T-helper 1 cell treated with Interleukin-12 subunit alpha and Interleukin-12 subunit beta and Interleukin-4 antibody, amounts not matched to agents 30 μg/mL and 1 μg/mL, for 36 hours (primary cell): ENCODE measurements at regions not wholly inside any gene's neighbourhood (a gene's known extent, or its start where the extent isn't known, plus 50 kb on each side); places are given as distances from the start of the nearest gene placed in this dataset.

Experiments
- H3K27ac Mint-ChIP-seq: one replicate; pipeline ENCODE4 v1.8.0; 2021; ENCODE audit warnings: mild to moderate bottlenecking, mixed read lengths
- H3K27me3 Mint-ChIP-seq: one replicate; pipeline ENCODE4 v1.8.0; 2021; ENCODE audit warnings: low read depth, mixed read lengths
- H3K36me3 Mint-ChIP-seq: one replicate; pipeline ENCODE4 v1.8.0; 2021; ENCODE audit warnings: low read depth, mixed read lengths
- H3K4me1 Mint-ChIP-seq: one replicate; pipeline ENCODE4 v1.8.0; 2021; ENCODE audit warnings: low read depth, mixed read lengths
- H3K4me3 Mint-ChIP-seq: one replicate; pipeline ENCODE4 v1.8.0; 2021; ENCODE audit warnings: mild to moderate bottlenecking, moderate library complexity, mixed read lengths
- H3K9me3 Mint-ChIP-seq: one replicate; pipeline ENCODE4 v1.8.0; 2021; ENCODE audit warnings: mixed read lengths

DNA sequence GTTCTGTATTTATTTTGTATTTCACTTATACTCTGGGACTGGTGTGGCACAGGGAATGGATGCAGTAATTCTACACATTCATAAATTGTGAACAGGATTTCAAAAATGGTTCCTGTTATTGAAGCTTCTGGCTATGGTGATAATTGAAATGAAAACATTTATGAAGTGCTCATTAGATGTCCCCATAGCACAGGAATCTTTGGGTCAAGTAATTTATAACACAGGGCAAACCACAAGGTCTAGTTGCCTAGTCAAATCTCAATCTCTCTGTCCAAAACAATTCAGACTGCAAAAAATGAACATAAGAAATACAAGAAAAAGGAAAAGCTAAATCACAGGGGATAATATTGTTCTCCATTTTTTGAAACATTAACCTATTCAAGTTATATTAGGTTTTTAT is 117.5 kb upstream of the PTPRG start:
- Mint-ChIP-seq H3K4me3 (no peak overlapping the region), H3K9me3 (no peaks in the 10 kb centered on the region)

GRCh38 chr3:61444782-61445181 is 116.6 kb upstream of the PTPRG start:
- Mint-ChIP-seq H3K27ac (no peak overlapping the region), H3K4me1 (peaks cover 1% of the 10 kb centered on the region), H3K36me3 (no peaks in the 10 kb centered on the region), H3K9me3 (no peaks in the 10 kb centered on the region), H3K27me3 (peaks cover 5% of the 10 kb centered on the region), H3K4me3 (no peak overlapping the region)

More for the DNA sequence above, 117.5 kb upstream of the PTPRG start:
- H3K27me3 Mint-ChIP-seq = peaks cover 5% of the 10 kb centered on the region
- no peaks in the 10 kb centered on the region for H3K36me3 Mint-ChIP-seq
- H3K4me1 Mint-ChIP-seq = peaks cover 1% of the 10 kb centered on the region
- H3K27ac Mint-ChIP-seq = no peak overlapping the region

DNA sequence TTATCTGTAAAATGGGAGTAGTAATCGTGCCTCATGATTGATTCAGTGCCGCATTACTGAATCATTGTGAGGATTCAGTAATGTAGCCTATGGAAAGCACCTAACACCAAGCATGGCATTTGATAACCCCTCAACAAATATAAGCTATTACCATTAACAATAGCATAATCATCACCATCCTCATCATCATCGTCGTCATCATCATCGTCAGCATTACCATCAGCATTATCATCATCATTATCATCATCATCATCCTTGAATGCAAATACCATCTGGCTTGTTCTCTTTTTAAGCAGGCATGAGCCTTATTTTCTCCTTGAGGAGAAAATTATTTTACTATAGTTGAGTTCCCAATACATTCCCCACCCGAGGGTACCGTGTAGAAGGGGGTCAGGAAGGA is 115.4 kb upstream of the PTPRG start:
- peaks cover 1% of the 10 kb centered on the region for H3K4me1 Mint-ChIP-seq
- no peaks in the 10 kb centered on the region for H3K36me3 Mint-ChIP-seq
- H3K27me3 Mint-ChIP-seq = peaks cover 7% of the 10 kb centered on the region

DNA sequence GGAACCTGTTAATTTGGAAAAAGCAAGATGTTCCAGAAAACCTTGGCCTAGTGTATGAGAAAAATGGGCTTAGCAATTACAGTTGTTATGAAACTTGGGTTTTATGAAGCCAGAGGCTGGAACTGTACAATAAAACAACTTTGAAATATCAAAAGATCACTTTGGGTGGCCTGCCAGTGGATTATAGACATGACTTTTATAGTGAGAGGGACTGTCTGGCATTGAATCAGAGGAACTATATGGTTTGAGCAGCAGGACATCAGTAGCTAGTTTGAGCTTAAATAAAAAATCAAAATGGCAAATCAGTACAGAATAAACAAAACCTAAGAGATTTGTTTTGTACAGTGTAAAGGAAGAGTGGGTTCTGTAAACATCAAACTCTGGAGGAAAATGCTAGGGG is 115.0 kb upstream of the PTPRG start:
- no peaks in the 10 kb centered on the region for H3K9me3 Mint-ChIP-seq
- H3K4me1 Mint-ChIP-seq = peaks cover 1% of the 10 kb centered on the region
- no peak overlapping the region for H3K4me3 Mint-ChIP-seq
- peaks cover 10% of the 10 kb centered on the region for H3K27me3 Mint-ChIP-seq
- H3K36me3 Mint-ChIP-seq = no peaks in the 10 kb centered on the region
- H3K27ac Mint-ChIP-seq = no peak overlapping the region

More for the DNA sequence above, 115.4 kb upstream of the PTPRG start:
- Mint-ChIP-seq H3K4me3 (no peak overlapping the region), H3K9me3 (no peaks in the 10 kb centered on the region), H3K27ac (no peak overlapping the region)

GRCh38 chr3:61448378-61448777 is 113.0 kb upstream of the PTPRG start:
- Mint-ChIP-seq H3K36me3 (no peaks in the 10 kb centered on the region), H3K4me1 (no peaks in the 10 kb centered on the region), H3K9me3 (no peaks in the 10 kb centered on the region), H3K4me3 (no peak overlapping the region), H3K27me3 (peaks cover 10% of the 10 kb centered on the region), H3K27ac (no peak overlapping the region)

- peaks cover 10% of the 10 kb centered on the region for H3K27me3 Mint-ChIP-seq
- no peaks in the 10 kb centered on the region for H3K36me3 Mint-ChIP-seq
- no peak overlapping the region for H3K27ac Mint-ChIP-seq
- no peaks in the 10 kb centered on the region for H3K9me3 Mint-ChIP-seq
- H3K4me1 Mint-ChIP-seq = no peaks in the 10 kb centered on the region
- H3K4me3 Mint-ChIP-seq = no peak overlapping the region
These were observed 111.9 kb upstream of the PTPRG start for GRCh38 chr3:61449327-61450040.

- H3K4me1 Mint-ChIP-seq = no peaks in the 10 kb centered on the region
- H3K9me3 Mint-ChIP-seq = no peaks in the 10 kb centered on the region
- no peak overlapping the region for H3K4me3 Mint-ChIP-seq
- peaks cover 8% of the 10 kb centered on the region for H3K27me3 Mint-ChIP-seq
- H3K27ac Mint-ChIP-seq = no peak overlapping the region
- H3K36me3 Mint-ChIP-seq = no peaks in the 10 kb centered on the region
These were observed 110.5 kb upstream of the PTPRG start for GRCh38 chr3:61450866-61451265.

DNA sequence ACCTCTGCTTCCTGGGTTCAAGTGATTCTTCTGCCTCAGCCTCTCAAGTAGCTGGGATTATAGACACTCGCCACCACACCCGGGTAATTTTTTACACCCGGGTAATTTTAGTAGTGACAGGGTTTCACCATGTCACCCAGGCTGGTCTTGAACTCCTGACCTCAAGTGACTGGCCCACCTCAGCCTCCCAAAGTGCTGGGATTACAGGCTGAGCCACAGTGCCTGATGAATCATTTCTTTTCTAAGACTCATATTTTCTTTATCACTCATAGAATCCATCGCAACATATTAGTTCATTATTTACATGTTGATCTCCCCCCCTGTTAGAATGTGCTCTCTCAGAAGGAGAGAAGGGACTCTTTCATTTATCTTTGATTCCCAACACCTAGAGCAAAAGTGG is 109.5 kb upstream of the PTPRG start:
- no peaks in the 10 kb centered on the region for H3K4me1 Mint-ChIP-seq
- H3K27ac Mint-ChIP-seq = no peak overlapping the region
- H3K36me3 Mint-ChIP-seq = no peaks in the 10 kb centered on the region
- H3K27me3 Mint-ChIP-seq = peaks cover 5% of the 10 kb centered on the region
- no peaks in the 10 kb centered on the region for H3K9me3 Mint-ChIP-seq
- no peak overlapping the region for H3K4me3 Mint-ChIP-seq

- Mint-ChIP-seq H3K27ac (no peak overlapping the region), H3K4me3 (no peak overlapping the region), H3K27me3 (peaks cover 5% of the 10 kb centered on the region), H3K9me3 (no peaks in the 10 kb centered on the region), H3K4me1 (no peaks in the 10 kb centered on the region), H3K36me3 (no peaks in the 10 kb centered on the region)
These were observed 108.8 kb upstream of the PTPRG start for GRCh38 chr3:61452535-61453090.

GRCh38 chr3:61454006-61454585 is 107.3 kb upstream of the PTPRG start:
- Mint-ChIP-seq H3K4me1 (no peaks in the 10 kb centered on the region), H3K9me3 (no peaks in the 10 kb centered on the region), H3K27ac (no peak overlapping the region), H3K36me3 (no peaks in the 10 kb centered on the region), H3K4me3 (no peak overlapping the region), H3K27me3 (peaks cover 5% of the 10 kb centered on the region)

DNA sequence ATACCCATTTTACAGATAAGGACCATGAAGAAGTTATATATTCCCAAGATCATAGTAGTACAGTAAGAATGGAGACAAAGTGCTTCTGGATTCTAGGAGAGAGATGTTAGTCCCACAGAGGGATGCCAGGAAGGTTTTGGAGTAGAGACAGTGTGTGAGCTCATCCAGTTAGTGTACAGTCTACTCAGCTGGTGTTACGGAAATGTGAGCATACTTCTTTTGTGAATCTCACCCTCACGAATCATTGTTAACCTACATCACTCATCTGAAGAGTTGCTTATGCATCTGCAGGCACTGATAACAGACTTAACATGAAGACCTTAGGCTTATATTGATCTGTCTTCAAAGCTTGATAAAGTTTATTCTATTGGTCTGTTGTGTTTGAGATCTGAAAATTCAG is 106.6 kb upstream of the PTPRG start:
- no peaks in the 10 kb centered on the region for H3K36me3 Mint-ChIP-seq
- no peak overlapping the region for H3K4me3 Mint-ChIP-seq
- no peaks in the 10 kb centered on the region for H3K4me1 Mint-ChIP-seq
- peaks cover 4% of the 10 kb centered on the region for H3K9me3 Mint-ChIP-seq
- no peak overlapping the region for H3K27ac Mint-ChIP-seq
- H3K27me3 Mint-ChIP-seq = peaks cover 5% of the 10 kb centered on the region

DNA sequence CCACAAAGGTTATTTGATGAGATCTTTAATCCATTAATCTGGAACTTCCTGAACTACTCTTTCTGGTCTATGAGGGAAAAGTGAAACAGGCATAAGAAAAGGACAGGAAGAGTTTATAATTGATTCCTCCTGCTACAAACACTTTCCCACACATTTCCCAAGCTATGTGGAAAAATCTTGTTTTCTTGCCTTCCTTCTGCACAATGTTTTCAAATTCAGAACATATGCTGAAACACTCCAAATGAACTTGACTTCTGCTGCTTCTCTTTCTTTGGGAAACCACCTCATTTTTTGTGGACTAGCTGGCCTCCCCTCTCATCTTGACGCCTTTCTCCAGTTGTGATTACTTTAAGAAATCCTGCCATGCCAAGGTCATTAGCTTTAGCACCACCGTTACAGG is 100.7 kb upstream of the PTPRG start:
- Mint-ChIP-seq H3K9me3 (peaks cover 13% of the 10 kb centered on the region), H3K27me3 (peaks cover 8% of the 10 kb centered on the region), H3K4me1 (no peaks in the 10 kb centered on the region), H3K36me3 (no peaks in the 10 kb centered on the region), H3K4me3 (no peak overlapping the region), H3K27ac (no peak overlapping the region)

DNA sequence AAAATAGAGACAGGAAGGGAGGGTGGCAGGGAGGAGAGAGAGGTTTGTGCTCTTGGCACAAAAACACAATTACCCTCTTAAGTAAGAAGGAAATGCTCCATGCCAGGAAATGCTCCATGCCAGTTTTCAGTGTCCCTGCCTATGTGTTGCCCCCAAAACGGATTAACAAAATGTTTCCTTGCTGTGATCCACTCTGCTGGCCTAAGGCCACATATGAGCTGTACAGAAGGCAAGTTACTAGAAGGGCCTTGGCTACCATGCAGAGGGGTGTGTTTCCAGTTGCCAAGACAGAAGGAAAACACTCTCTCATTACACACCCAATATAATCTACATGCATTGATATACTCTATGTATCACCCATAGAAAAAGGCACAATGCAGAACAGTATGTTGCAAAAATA is 98.2 kb upstream of the PTPRG start:
- H3K4me3 Mint-ChIP-seq = no peak overlapping the region
- H3K36me3 Mint-ChIP-seq = no peaks in the 10 kb centered on the region
- no peaks in the 10 kb centered on the region for H3K4me1 Mint-ChIP-seq
- H3K27me3 Mint-ChIP-seq = peaks cover 8% of the 10 kb centered on the region
- peaks cover 13% of the 10 kb centered on the region for H3K9me3 Mint-ChIP-seq
- H3K27ac Mint-ChIP-seq = no peak overlapping the region

- no peak overlapping the region for H3K4me3 Mint-ChIP-seq
- H3K36me3 Mint-ChIP-seq = no peaks in the 10 kb centered on the region
- peaks cover 10% of the 10 kb centered on the region for H3K9me3 Mint-ChIP-seq
- no peaks in the 10 kb centered on the region for H3K4me1 Mint-ChIP-seq
- peaks cover 8% of the 10 kb centered on the region for H3K27me3 Mint-ChIP-seq
- no peak overlapping the region for H3K27ac Mint-ChIP-seq
These were observed 96.7 kb upstream of the PTPRG start for GRCh38 chr3:61464518-61465140.

DNA sequence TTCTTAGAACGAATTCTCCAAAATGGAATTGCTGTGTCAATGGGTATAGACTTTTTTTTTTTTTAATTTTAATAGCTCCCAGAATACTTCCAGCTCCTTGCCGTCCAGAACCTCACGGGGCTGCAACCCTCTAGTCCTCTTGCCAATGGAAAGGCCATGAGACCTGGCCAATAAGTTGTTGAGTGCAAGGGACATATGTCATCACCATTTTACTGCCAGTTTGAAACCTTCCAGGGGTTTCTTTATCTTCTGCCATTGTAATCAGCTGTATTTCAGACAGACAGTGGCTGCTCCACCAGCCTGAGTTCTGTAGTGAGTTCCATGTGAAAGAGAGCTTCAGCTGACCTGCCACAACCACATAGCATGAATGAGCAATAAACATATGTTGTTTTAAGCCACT is 95.0 kb upstream of the PTPRG start:
- Mint-ChIP-seq H3K4me3 (no peak overlapping the region), H3K27me3 (peaks cover 16% of the 10 kb centered on the region), H3K27ac (no peak overlapping the region), H3K4me1 (no peaks in the 10 kb centered on the region), H3K9me3 (no peaks in the 10 kb centered on the region), H3K36me3 (no peaks in the 10 kb centered on the region)
